Liver (tissue), 8 donors: ENCODE measurements at regions not wholly inside any gene's neighbourhood (a gene's known extent, or its start where the extent isn't known, plus 50 kb on each side); places are given as distances from the start of the nearest gene placed in this dataset.

ENCODE experiments used
- DNase-seq: peaks from one replicate; pipeline ENCODE4 v3.0.0-alpha.2; 2017; ENCODE audit warnings: low spot score
- H3K27ac ChIP-seq, 2 donors: one replicate each; pipeline ENCODE4 v1.7.0; 2013; ENCODE audit warnings: inconsistent platforms in 2 of 2, low read length in 2 of 2, control low read depth in 1 of 2, low read depth in 1 of 2, mild to moderate bottlenecking in 1 of 2
- H3K27me3 ChIP-seq, 4 donors: one replicate each; pipeline versions ENCODE4 v1.6.1 to v1.7.0; 2013; ENCODE audit warnings: low read length in 3 of 4, inconsistent platforms in 1 of 4, mild to moderate bottlenecking in 1 of 4, moderate library complexity in 1 of 4; ENCODE audit not compliant: control insufficient read depth in 4 of 4, insufficient read depth in 4 of 4
- H3K36me3 ChIP-seq, 4 donors: one replicate each; pipeline versions ENCODE4 v1.6.1 to v1.7.0; 2013; ENCODE audit warnings: low read length in 3 of 4, mild to moderate bottlenecking in 3 of 4, low read depth in 1 of 4, moderate library complexity in 1 of 4; ENCODE audit not compliant: control insufficient read depth in 4 of 4, insufficient read depth in 3 of 4
- H3K4me1 ChIP-seq, 4 donors: one replicate each; pipeline versions ENCODE4 v1.6.1 to v1.7.0; 2013; ENCODE audit warnings: low read length in 3 of 4, mild to moderate bottlenecking in 3 of 4, moderate library complexity in 1 of 4; ENCODE audit not compliant: control insufficient read depth in 4 of 4, insufficient read depth in 4 of 4
- H3K4me3 ChIP-seq, 3 donors: one replicate each; pipeline versions ENCODE4 v1.6.1 to v1.7.0; 2013; ENCODE audit warnings: low read length in 3 of 3, control low read depth in 1 of 3, low read depth in 1 of 3, mild to moderate bottlenecking in 1 of 3
- H3K9ac ChIP-seq, 2 donors: one replicate each; pipeline ENCODE4 v1.7.0; 2013; ENCODE audit warnings: low read length in 2 of 2, mild to moderate bottlenecking in 2 of 2, moderate library complexity in 2 of 2, control low read depth in 1 of 2, low read depth in 1 of 2
- H3K9me3 ChIP-seq, 4 donors: one replicate each; pipeline versions ENCODE4 v1.6.1 to v1.7.0; 2013; ENCODE audit warnings: low read length in 3 of 4; ENCODE audit not compliant: control insufficient read depth in 4 of 4
- CTCF ChIP-seq: fragments of 150-350 bp; IDR thresholded peaks from 2 replicates; pipeline ENCODE4 v1.5.1; 2017; ENCODE audit warnings: improper control_type of control experiment, low read depth, low read length; ENCODE audit not compliant: missing input control
- EGR1 ChIP-seq, 2 donors: IDR thresholded peaks; 2 replicates each; pipeline ENCODE4 v1.6.1; 2016 to 2018; ENCODE audit warnings: antibody characterized with exemption in 2 of 2, low read depth in 2 of 2
- FOXA1 ChIP-seq: IDR thresholded peaks from 2 replicates; pipeline ENCODE4 v1.6.1; 2016; ENCODE audit warnings: antibody characterized with exemption
- FOXA2 ChIP-seq: IDR thresholded peaks from 2 replicates; pipeline ENCODE4 v1.6.1; 2016; ENCODE audit warnings: antibody characterized with exemption
- GABPA ChIP-seq, 2 donors: IDR thresholded peaks in 1 of 2; conservative IDR thresholded peaks in 1 of 2; 2 replicates each; pipeline ENCODE4 v1.6.1; 2016; ENCODE audit warnings: antibody characterized with exemption in 2 of 2, mild to moderate bottlenecking in 1 of 2, moderate library complexity in 1 of 2
- HNF4A ChIP-seq, 2 donors: conservative IDR thresholded peaks; 2 replicates each; pipeline ENCODE4 v1.6.1; 2016; ENCODE audit warnings: antibody characterized with exemption in 2 of 2, mild to moderate bottlenecking in 2 of 2
- HNF4G ChIP-seq: IDR thresholded peaks from 2 replicates; pipeline ENCODE4 v1.6.1; 2016; ENCODE audit warnings: antibody characterized with exemption
- JUND ChIP-seq, 2 donors: IDR thresholded peaks; 2 replicates each; pipeline ENCODE4 v1.6.1; 2016; ENCODE audit warnings: antibody characterized with exemption in 2 of 2
- MAX ChIP-seq: IDR thresholded peaks from 2 replicates; pipeline ENCODE4 v1.6.1; 2016; ENCODE audit warnings: antibody characterized with exemption
- NR2F2 ChIP-seq: IDR thresholded peaks from 2 replicates; pipeline ENCODE4 v1.6.1; 2016; ENCODE audit warnings: antibody characterized with exemption
- RAD21 ChIP-seq, 2 donors: IDR thresholded peaks; 2 replicates each; pipeline ENCODE4 v1.6.1; 2016; ENCODE audit warnings: antibody characterized with exemption in 2 of 2, mild to moderate bottlenecking in 2 of 2
- RXRA ChIP-seq, 2 donors: IDR thresholded peaks; 2 replicates each; pipeline ENCODE4 v1.6.1; 2017 to 2018; ENCODE audit warnings: antibody characterized with exemption in 2 of 2, mild to moderate bottlenecking in 1 of 2
- SP1 ChIP-seq: IDR thresholded peaks from 2 replicates; pipeline ENCODE4 v1.6.1; 2018; ENCODE audit warnings: antibody characterized with exemption, mild to moderate bottlenecking
- TAF1 ChIP-seq: conservative IDR thresholded peaks from 2 replicates; pipeline ENCODE4 v1.6.1; 2016; ENCODE audit warnings: antibody characterized with exemption, mild to moderate bottlenecking
- WGBS: extraction: QIAGEN DNeasy Blood & Tissue Kit; methylation state at CpG from one replicate; pipeline ENCODE4 v1.1.7; 2013; 5-methylcytosine and 5-hydroxymethylcytosine counted together
- TF ChIP-seq, protein P1 (sequence below): IDR thresholded peaks from 2 replicates; pipeline ENCODE4 v1.6.1; 2016; ENCODE audit warnings: antibody characterized with exemption, mild to moderate bottlenecking
- TF ChIP-seq, protein P2 (sequence below): IDR thresholded peaks from 2 replicates; pipeline ENCODE4 v1.6.1; 2016; ENCODE audit warnings: antibody characterized with exemption
- TF ChIP-seq, protein P3 (sequence below): IDR thresholded peaks from 2 replicates; pipeline ENCODE4 v1.6.1; 2016; ENCODE audit warnings: antibody characterized with exemption
- donor health status: healthy.
- donor health status: healthy.
- donor health status: healthy.
- donor health status: healthy.
- donor health status: healthy.

DNA sequence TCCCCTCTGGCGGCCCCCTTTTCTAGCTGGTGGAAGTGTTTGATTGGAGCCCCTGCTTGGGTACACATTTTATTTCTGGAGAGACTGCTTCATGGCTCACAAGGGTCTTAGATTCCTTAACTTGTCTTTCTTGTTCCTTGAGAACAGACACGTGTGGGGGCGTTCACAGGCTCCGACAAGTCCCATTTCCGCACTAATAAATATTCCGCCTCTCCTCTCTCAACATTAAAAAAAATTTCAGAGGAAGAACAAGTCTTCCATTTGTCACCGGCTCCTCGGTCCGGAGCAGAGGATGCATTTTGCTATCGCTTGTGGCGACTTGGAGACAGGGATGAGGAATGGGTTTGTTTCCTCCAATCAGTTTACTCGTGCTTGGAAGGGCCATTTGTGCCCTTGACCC, 134.0 kb upstream of the PODXL start:
- Histone ChIP-seq H3K27me3 (peaks cover 0 to 15% (median 3%) of the 10 kb centered on the region in 4 donors), H3K4me3 (no peak overlapping the region)
- 71% methylated on average over 12 of the region's 12 CpGs for WGBS

More for the DNA sequence above, 134.0 kb upstream of the PODXL start:
- Histone ChIP-seq H3K4me1 (no peaks in the 10 kb centered on the region), H3K9me3 (no peaks in the 10 kb centered on the region), H3K9ac (no peak overlapping the region), H3K36me3 (no peaks in the 10 kb centered on the region), H3K27ac (no peak overlapping the region)
- no peak for DNase-seq
- TF ChIP-seq FOXA1, result no peak
- TF ChIP-seq, protein P1, sequence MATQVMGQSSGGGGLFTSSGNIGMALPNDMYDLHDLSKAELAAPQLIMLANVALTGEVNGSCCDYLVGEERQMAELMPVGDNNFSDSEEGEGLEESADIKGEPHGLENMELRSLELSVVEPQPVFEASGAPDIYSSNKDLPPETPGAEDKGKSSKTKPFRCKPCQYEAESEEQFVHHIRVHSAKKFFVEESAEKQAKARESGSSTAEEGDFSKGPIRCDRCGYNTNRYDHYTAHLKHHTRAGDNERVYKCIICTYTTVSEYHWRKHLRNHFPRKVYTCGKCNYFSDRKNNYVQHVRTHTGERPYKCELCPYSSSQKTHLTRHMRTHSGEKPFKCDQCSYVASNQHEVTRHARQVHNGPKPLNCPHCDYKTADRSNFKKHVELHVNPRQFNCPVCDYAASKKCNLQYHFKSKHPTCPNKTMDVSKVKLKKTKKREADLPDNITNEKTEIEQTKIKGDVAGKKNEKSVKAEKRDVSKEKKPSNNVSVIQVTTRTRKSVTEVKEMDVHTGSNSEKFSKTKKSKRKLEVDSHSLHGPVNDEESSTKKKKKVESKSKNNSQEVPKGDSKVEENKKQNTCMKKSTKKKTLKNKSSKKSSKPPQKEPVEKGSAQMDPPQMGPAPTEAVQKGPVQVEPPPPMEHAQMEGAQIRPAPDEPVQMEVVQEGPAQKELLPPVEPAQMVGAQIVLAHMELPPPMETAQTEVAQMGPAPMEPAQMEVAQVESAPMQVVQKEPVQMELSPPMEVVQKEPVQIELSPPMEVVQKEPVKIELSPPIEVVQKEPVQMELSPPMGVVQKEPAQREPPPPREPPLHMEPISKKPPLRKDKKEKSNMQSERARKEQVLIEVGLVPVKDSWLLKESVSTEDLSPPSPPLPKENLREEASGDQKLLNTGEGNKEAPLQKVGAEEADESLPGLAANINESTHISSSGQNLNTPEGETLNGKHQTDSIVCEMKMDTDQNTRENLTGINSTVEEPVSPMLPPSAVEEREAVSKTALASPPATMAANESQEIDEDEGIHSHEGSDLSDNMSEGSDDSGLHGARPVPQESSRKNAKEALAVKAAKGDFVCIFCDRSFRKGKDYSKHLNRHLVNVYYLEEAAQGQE, result no peak
- no peak for TF ChIP-seq MAX
- TF ChIP-seq CTCF, result no peak
- no peak for TF ChIP-seq HNF4A (conservative IDR thresholded peaks at IDR 0.05)
- TF ChIP-seq FOXA2, result no peak
- TF ChIP-seq, protein P2, sequence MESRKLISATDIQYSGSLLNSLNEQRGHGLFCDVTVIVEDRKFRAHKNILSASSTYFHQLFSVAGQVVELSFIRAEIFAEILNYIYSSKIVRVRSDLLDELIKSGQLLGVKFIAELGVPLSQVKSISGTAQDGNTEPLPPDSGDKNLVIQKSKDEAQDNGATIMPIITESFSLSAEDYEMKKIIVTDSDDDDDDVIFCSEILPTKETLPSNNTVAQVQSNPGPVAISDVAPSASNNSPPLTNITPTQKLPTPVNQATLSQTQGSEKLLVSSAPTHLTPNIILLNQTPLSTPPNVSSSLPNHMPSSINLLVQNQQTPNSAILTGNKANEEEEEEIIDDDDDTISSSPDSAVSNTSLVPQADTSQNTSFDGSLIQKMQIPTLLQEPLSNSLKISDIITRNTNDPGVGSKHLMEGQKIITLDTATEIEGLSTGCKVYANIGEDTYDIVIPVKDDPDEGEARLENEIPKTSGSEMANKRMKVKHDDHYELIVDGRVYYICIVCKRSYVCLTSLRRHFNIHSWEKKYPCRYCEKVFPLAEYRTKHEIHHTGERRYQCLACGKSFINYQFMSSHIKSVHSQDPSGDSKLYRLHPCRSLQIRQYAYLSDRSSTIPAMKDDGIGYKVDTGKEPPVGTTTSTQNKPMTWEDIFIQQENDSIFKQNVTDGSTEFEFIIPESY, result no peak
- TF ChIP-seq RAD21 (IDR thresholded peaks at IDR 0.05), result no peak
- TF ChIP-seq, protein P3, sequence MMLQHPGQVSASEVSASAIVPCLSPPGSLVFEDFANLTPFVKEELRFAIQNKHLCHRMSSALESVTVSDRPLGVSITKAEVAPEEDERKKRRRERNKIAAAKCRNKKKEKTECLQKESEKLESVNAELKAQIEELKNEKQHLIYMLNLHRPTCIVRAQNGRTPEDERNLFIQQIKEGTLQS, result no peak
- TF ChIP-seq HNF4G, result no peak
- no peak for TF ChIP-seq TAF1
- TF ChIP-seq EGR1 (IDR thresholded peaks at IDR 0.05; ENCODE audit: low read depth in 2 of 2), result no peak
- TF ChIP-seq JUND (IDR thresholded peaks at IDR 0.05), result no peak
- TF ChIP-seq NR2F2, result no peak
- TF ChIP-seq SP1, result no peak
- no peak for TF ChIP-seq GABPA (IDR thresholded peaks at IDR 0.05 in 1 of 2, conservative IDR thresholded peaks at IDR 0.05 in 1 of 2)
- TF ChIP-seq RXRA (IDR thresholded peaks at IDR 0.05), result no peak
